Neural crest cell (in vitro differentiated cells): ENCODE measurements at regions not wholly inside any gene's neighbourhood (a gene's known extent, or its start where the extent isn't known, plus 50 kb on each side); places are given as distances from the start of the nearest gene placed in this dataset.
A peak's percentile ranks its signal among the peaks of the same experiment; 100 is the strongest.
"Not testable (repeated sequence)": the region's sequence is repeated elsewhere in the genome, so short reads cannot be mapped to it uniquely, and the experiment has no call there.

Experiments
- DNase-seq: peaks from one replicate; pipeline ENCODE4 v3.0.0; 2021; ENCODE audit warnings: low read depth, mixed read lengths, low spot score
- H3K27ac Mint-ChIP-seq: one replicate; pipeline ENCODE4 v1.8.0; 2021; ENCODE audit warnings: mild to moderate bottlenecking, mixed read lengths; ENCODE audit not compliant: unreplicated experiment
- H3K27me3 Mint-ChIP-seq: 2 replicates; pipeline ENCODE4 v1.8.0; 2021; ENCODE audit warnings: low read depth, mild to moderate bottlenecking, mixed read lengths
- H3K36me3 Mint-ChIP-seq: 2 replicates; pipeline ENCODE4 v1.8.0; 2021; ENCODE audit warnings: low read depth, mild to moderate bottlenecking, mixed read lengths
- H3K4me1 Mint-ChIP-seq: 2 replicates; pipeline ENCODE4 v1.8.0; 2021; ENCODE audit warnings: mixed read lengths
- H3K4me3 Mint-ChIP-seq: one replicate; pipeline ENCODE4 v1.8.0; 2021; ENCODE audit warnings: mild to moderate bottlenecking, mixed read lengths
- H3K9me3 Mint-ChIP-seq: 2 replicates; pipeline ENCODE4 v1.8.0; 2021; ENCODE audit warnings: mixed read lengths
- TF ChIP-seq, protein P1 (sequence below): fragments of 200-600 bp; sonication (generic); conservative IDR thresholded peaks from 2 replicates; pipeline ENCODE4 v1.5.0; 2021; ENCODE audit warnings: antibody characterized with exemption, mild to moderate bottlenecking

DNA sequence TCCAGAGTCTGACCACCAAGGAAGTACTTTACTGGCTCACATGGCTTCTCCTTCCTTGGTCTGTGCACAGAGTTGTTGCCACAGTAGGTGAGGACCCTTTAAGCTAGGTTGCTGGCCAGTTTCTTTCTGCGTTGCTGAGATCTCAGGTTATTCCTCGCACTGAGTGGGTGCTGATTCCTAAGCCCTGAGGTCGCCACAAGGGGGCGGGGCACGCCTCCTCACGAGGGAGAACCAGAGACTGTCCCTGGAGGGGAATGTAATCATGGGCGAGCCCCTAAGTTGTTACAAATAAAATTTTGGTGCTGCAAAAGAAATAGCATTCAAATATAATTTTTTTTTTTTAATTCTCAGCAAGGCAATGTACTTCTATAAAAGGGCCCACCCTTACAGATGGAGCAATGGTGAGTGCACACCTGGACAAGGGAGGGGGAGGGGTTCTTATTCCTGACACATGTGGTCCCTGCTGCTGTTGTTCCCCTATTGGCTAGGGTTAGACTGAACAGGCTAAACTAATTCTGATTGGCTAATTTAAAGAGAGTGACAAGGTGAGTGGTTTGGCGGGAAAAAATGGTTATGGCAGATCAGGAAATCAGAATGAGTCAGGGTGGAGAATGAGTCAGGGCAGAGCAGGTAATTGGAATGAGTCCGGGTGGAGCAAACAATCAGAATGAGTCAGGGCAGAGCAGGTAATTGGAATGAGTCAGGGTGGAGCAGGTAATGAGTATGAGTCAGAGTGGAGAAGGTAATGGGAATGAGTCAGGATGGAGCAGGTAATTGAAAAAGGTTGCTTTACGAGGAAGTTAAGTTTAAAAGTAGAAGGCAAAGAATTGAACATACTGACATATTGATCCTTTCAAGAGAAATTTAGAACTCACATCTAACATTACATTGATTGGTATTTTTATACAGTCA is 107.5 kb downstream of the VSIG4 start:
- TF ChIP-seq, protein P1, sequence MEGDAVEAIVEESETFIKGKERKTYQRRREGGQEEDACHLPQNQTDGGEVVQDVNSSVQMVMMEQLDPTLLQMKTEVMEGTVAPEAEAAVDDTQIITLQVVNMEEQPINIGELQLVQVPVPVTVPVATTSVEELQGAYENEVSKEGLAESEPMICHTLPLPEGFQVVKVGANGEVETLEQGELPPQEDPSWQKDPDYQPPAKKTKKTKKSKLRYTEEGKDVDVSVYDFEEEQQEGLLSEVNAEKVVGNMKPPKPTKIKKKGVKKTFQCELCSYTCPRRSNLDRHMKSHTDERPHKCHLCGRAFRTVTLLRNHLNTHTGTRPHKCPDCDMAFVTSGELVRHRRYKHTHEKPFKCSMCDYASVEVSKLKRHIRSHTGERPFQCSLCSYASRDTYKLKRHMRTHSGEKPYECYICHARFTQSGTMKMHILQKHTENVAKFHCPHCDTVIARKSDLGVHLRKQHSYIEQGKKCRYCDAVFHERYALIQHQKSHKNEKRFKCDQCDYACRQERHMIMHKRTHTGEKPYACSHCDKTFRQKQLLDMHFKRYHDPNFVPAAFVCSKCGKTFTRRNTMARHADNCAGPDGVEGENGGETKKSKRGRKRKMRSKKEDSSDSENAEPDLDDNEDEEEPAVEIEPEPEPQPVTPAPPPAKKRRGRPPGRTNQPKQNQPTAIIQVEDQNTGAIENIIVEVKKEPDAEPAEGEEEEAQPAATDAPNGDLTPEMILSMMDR, result no peak
- Mint-ChIP-seq H3K36me3 (no peaks in the 10 kb centered on the region), H3K4me1 (no peaks in the 10 kb centered on the region), H3K4me3 (no peak overlapping the region), H3K27me3 (no peaks in the 10 kb centered on the region), H3K9me3 (peaks cover 10% of the 10 kb centered on the region), H3K27ac (no peak overlapping the region)
- DNase-seq, result peak; percentile 9

DNA sequence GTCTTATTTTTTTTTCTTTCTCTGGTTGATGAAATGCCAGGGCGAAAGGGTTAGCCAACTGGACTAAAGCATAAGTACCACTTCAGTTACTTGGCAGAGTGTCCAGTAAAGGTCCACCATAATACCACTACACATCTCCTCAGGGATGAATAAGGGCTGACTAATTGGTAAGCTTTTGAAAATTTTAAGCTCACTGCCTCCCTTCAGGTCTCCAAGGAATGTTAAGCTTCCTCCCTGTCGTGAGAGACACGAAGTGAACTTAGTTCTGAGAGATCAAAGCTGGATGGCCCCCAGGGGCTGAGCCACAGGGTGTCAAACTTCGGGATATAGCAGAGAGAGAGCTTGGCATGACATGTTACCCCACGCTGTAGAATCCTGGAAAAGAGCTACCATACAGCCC is 111.4 kb downstream of the VSIG4 start:
- Mint-ChIP-seq H3K36me3 (no peaks in the 10 kb centered on the region), H3K4me1 (no peaks in the 10 kb centered on the region), H3K4me3 (no peak overlapping the region), H3K9me3 (peaks cover 6% of the 10 kb centered on the region), H3K27me3 (no peaks in the 10 kb centered on the region), H3K27ac (no peak overlapping the region)
- DNase-seq, result no peak
- TF ChIP-seq, protein P1, result no peak

DNA sequence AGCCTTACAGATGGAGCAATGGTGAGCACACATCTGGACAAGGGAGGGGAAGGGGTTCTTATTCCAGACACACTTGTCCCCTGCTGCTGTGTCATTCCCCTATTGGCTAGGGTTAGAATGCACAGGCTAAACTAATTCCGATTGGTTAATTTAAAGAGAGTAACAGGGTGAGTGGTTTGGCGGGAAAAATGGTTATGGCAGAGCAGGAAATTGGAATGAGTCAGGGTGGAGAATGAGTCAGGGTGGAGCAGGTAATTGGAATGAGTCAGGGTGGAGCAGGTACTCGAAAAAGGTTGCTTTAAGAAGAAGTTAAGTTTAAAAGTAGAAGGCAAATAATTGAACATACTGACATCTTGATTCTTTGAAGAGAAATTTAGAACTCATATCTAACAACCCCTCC is 112.5 kb downstream of the VSIG4 start:
- H3K9me3 Mint-ChIP-seq, DNase-seq, H3K4me3 Mint-ChIP-seq: not testable (repeated sequence)

DNA sequence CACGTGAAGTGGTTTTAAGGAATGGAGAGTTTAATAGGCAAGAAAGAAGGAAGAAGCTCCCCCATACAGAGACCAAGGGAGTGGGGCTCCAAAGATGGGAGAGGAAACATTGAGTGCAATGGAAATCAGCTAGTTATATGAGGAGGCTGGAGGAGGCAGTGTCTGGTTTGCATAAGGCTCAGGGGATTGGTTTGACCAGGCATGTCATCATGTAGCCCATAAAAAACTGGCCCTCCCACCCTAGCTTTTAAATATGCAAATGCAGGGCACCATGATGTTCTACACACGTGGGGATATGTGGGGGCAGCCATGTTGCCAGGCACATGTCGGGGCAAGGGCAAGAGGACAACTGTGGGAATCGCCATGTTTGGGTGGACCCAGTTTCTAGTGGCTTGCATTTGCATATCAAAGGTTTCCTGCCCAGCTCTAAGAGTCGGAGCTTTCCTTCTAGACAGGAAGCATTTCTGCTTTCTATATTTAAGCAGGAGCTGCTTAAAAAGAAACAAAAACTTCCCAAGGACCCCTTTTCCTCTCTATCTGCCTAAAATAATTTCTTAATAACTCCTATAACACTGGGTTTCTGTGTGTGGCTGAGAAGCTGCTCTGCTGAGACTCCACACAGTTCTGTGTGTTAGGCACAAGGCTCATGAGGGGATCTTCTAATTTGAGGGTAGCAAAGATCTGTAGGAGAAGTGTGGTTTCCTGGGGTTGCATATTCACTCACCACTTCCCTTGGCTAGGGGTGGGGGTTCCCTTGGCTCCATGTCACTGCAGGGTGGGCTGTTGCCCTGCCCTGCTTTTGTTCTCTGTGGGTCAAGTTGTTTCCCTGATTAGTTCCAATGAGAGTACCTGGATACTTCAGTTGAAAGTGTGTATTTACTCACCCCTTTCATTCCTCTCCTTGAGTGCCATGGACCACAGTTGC is 113.5 kb downstream of the VSIG4 start:
- no peak for DNase-seq
- H3K27ac Mint-ChIP-seq, result no peak overlapping the region
- TF ChIP-seq, protein P1, result no peak
- peaks cover 2% of the 10 kb centered on the region for H3K9me3 Mint-ChIP-seq
- H3K4me1 Mint-ChIP-seq, result no peaks in the 10 kb centered on the region
- H3K36me3 Mint-ChIP-seq, result no peaks in the 10 kb centered on the region
- H3K4me3 Mint-ChIP-seq, result no peak overlapping the region
- H3K27me3 Mint-ChIP-seq, result no peaks in the 10 kb centered on the region

More for the DNA sequence above, 112.5 kb downstream of the VSIG4 start:
- not testable (repeated sequence) for H3K4me1 Mint-ChIP-seq, H3K27ac Mint-ChIP-seq, H3K36me3 Mint-ChIP-seq, H3K27me3 Mint-ChIP-seq

DNA sequence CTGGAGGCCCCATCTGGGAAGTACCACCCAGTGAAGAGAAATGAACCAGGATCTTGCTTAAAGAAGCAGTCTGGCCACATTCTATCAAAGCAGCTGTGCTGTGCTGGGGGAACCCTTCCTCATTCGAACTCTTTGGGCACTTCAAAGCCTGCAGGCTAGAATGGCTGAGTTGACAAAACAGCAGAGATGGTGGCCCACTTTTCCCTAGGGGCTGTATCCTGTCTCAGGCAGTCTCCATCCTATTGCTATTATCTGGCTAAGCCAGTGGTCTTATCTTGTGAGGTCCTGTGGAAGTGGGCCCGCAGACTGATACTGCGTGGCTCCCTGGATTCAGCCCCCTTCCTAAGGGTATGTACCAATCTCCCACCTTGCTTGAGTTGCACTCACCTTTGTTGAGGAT is 114.3 kb downstream of the VSIG4 start:
- TF ChIP-seq, protein P1, result no peak
- no peaks in the 10 kb centered on the region for H3K27me3 Mint-ChIP-seq
- H3K9me3 Mint-ChIP-seq, result peaks cover 2% of the 10 kb centered on the region

More for the DNA sequence above, 114.3 kb downstream of the VSIG4 start:
- no peak overlapping the region for H3K4me3 Mint-ChIP-seq
- H3K36me3 Mint-ChIP-seq, result no peaks in the 10 kb centered on the region
- H3K4me1 Mint-ChIP-seq, result no peaks in the 10 kb centered on the region
- DNase-seq, result no peak
- no peak overlapping the region for H3K27ac Mint-ChIP-seq
